HepG2 (cell line): ENCODE measurements at regions not wholly inside any gene's neighbourhood (a gene's known extent, or its start where the extent isn't known, plus 50 kb on each side); places are given as distances from the start of the nearest gene placed in this dataset.

Experiments used
- ATAC-seq: fragments of 200-7000 bp; cut with Tn5 transposase; 3 replicates; pipeline ENCODE4 v1.9.1; 2020; ENCODE audit warnings: mild to moderate bottlenecking, moderate library complexity
- BruUV-seq: library from RNA; stranded (reverse); fragments of 400-500 nt; replicated peaks from 2 replicates; lab custom pipeline; 2021; lab: Mats Ljungman, UMichigan
- CTCF ChIA-PET: fragments of 300-600 bp; formaldehyde crosslinking; extraction: SDS; loops from one replicate; lab custom pipeline; 2021; ENCODE audit warnings: low total read pairs, inconsistent platforms, low intra/inter-chr PET ratio; lab: Yijun Ruan, JAX
- POLR2A ChIA-PET: fragments of 350-600 bp; sonication (Branson Sonifier 250); formaldehyde crosslinking; loops from one replicate; lab custom pipeline; 2020; ENCODE audit warnings: antibody characterized with exemption, inconsistent platforms; lab: Yijun Ruan, JAX
- DNase-seq: peaks from one replicate; pipeline ENCODE4 v3.0.0-alpha.2; 2015; ENCODE audit warnings: low spot score
- FAIRE-seq: peaks from 3 replicates; lab custom pipeline; 2011; peaks lifted over from hg19 to GRCh38; lab: Jason Lieb, UNC
- H2AFZ ChIP-seq: one replicate; pipeline ENCODE4 v1.6.1; 2011; ENCODE audit warnings: low read length, inconsistent platforms
- H3K27ac ChIP-seq: fragments of 300-600 bp; 3 replicates; pipeline ENCODE4 v1.8.0; 2011; ENCODE audit warnings: mixed run types, mild to moderate bottlenecking, mixed read lengths, low read length, inconsistent platforms; ENCODE audit not compliant: insufficient read depth; ENCODE audit errors: extremely low read length
- H3K27me3 ChIP-seq, 2 experiments: fragments of 200-600 bp in 1 of 2; 2 replicates in 1 of 2; 3 replicates in 1 of 2; pipeline versions ENCODE4 v1.6.0 to v1.8.0; 2011; ENCODE audit warnings: low read length in 2 of 2, mild to moderate bottlenecking in 2 of 2, moderate library complexity in 2 of 2, inconsistent platforms in 1 of 2; ENCODE audit not compliant: insufficient read depth in 2 of 2, control insufficient read depth in 1 of 2
- H3K36me3 ChIP-seq, 2 experiments: fragments of 200-600 bp in 1 of 2; replicated peaks in 1 of 2; 2 replicates in 1 of 2; 3 replicates in 1 of 2; pipeline versions ENCODE4 v1.5.1 to v1.8.0; 2011; ENCODE audit warnings: low read length in 2 of 2, inconsistent platforms in 1 of 2; ENCODE audit not compliant: insufficient read depth in 2 of 2, control insufficient read depth in 1 of 2
- H3K4me1 ChIP-seq: 2 replicates; pipeline ENCODE4 v1.5.1; 2012; ENCODE audit warnings: low read length, inconsistent platforms; ENCODE audit not compliant: insufficient read depth
- H3K4me2 ChIP-seq: 2 replicates; pipeline ENCODE4 v1.6.0; 2011; ENCODE audit warnings: low read depth, low read length, inconsistent platforms
- H3K4me3 ChIP-seq, 3 experiments: fragments of 200-600 bp in 1 of 3; sonication (generic), shearing (Covaris generic) in 1 of 3; replicated peaks in 1 of 3; 2 replicates each; pipeline ENCODE4 v1.5.1; 2011 to 2016; ENCODE audit warnings: low read length in 3 of 3, inconsistent platforms in 2 of 3, low read depth in 2 of 3, mild to moderate bottlenecking in 2 of 3, control low read depth in 1 of 3, mixed read lengths in 1 of 3; ENCODE audit not compliant: insufficient read depth in 1 of 3
- H3K79me2 ChIP-seq: one replicate; pipeline ENCODE4 v1.6.1; 2011; ENCODE audit warnings: low read length, inconsistent platforms; ENCODE audit not compliant: insufficient read depth
- H3K9ac ChIP-seq: 2 replicates; pipeline ENCODE4 v1.6.0; 2011; ENCODE audit warnings: mild to moderate bottlenecking, low read depth, low read length, inconsistent platforms; ENCODE audit not compliant: insufficient read depth
- H3K9me3 ChIP-seq: 2 replicates; pipeline ENCODE4 v1.5.1; 2012; ENCODE audit warnings: mild to moderate bottlenecking, low read length
- H4K20me1 ChIP-seq: 2 replicates; pipeline ENCODE4 v1.6.0; 2011; ENCODE audit warnings: inconsistent platforms, mild to moderate bottlenecking, low read length, moderate library complexity; ENCODE audit not compliant: insufficient read depth
- HNF1A ChIP-seq, 2 experiments: sonication (generic) in 1 of 2; formaldehyde crosslinking in 1 of 2; IDR thresholded peaks; 2 replicates each; pipeline versions ENCODE4 v1.4.0 to v1.6.1; 2016 to 2020; ENCODE audit warnings: borderline replicate concordance in 1 of 2, low read depth in 1 of 2, mild to moderate bottlenecking in 1 of 2, missing genetic modification reagents in 1 of 2
- SKIL ChIP-seq: sonication (generic); formaldehyde crosslinking; IDR thresholded peaks from 2 replicates; pipeline ENCODE4 v1.8.0; 2022; ENCODE audit warnings: missing genetic modification reagents, mild to moderate bottlenecking, moderate library complexity, borderline replicate concordance
- ZNF468 ChIP-seq: sonication (generic); formaldehyde crosslinking; IDR thresholded peaks from 2 replicates; pipeline ENCODE4 v1.8.0; 2022; ENCODE audit warnings: mild to moderate bottlenecking, moderate library complexity, missing genetic modification reagents
- WGBS: methylation state at CpG from one replicate; pipeline ENCODE4 v1.1.6; 2017; ENCODE audit warnings: low lambda C conversion rate; 5-methylcytosine and 5-hydroxymethylcytosine counted together
- in situ Hi-C: cut with HindIII; loops from 2 replicates; pipeline ENCODE4 v1.10.0; 2017; ENCODE audit warnings: low pct_unique_long_range_greater_than_20kb; ENCODE audit not compliant: extremely low pct_ligation_motif_present
- intact Hi-C: fragments of 100-400 bp; cut with micrococcal nuclease; formaldehyde crosslinking; loops from one replicate; pipeline ENCODE4 v1.10.0; 2022; ENCODE audit not compliant: unreplicated experiment

DNA sequence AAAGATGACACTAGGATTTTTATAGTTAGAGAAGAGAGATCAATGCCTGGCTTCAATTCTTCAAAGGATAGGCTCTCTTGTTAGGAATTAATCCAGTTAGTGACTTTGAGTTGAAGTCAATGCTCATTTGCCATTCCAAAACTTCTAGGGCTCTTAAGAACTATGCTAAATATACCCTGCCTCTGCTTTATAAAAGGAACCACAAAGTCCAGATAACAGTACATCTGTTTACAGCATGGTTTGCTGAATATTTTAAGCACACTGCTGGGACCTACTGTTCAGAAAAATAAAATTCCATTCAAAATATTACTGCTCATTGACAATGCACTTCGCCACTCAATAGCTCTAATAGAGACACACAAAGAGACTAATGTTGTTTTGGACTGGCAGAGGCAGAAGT lies 786.6 kb upstream of the DPPA4 start (continued):
- TF ChIP-seq SKIL (no peak), ZNF468 (CRISPR knock-in tag) (no peak)

GRCh38 chr3:110126065-110126464 lies 788.7 kb upstream of the DPPA4 start:
- POLR2A ChIA-PET, result no interaction called here
- CTCF ChIA-PET, result no interaction called here
- FAIRE-seq, result no peak
- Histone ChIP-seq H3K9ac (no peak overlapping the region), H4K20me1 (no peaks in the 10 kb centered on the region), H3K27ac (no peak overlapping the region), H3K4me2 (no peak overlapping the region), H3K4me1 (no peaks in the 10 kb centered on the region), H2AFZ (no peak overlapping the region), H3K27me3 (no peaks in the 10 kb centered on the region), H3K79me2 (no peaks in the 10 kb centered on the region), H3K9me3 (peaks cover 22% of the 10 kb centered on the region; the same call in 1 of the 2 replicates), H3K36me3 (no peaks in the 10 kb centered on the region), H3K4me3 (no peak overlapping the region)
- in situ Hi-C loops (no loop called here), intact Hi-C loops (no loop called here)
- BruUV-seq, result no TSS peak
- 42% methylated on average over 4 of the region's 10 CpGs for WGBS
- ATAC-seq, result no peak
- DNase-seq, result no peak
- TF ChIP-seq HNF1A (IDR thresholded peaks at IDR 0.05; ENCODE audit: low read depth), result no peak
- TF ChIP-seq HNF1A (CRISPR knock-in tag; IDR thresholded peaks at IDR 0.05; ENCODE audit: borderline replicate concordance), result no peak
